Neural cell (in vitro differentiated cells): ENCODE measurements at regions not wholly inside any gene's neighbourhood (a gene's known extent, or its start where the extent isn't known, plus 50 kb on each side); places are given as distances from the start of the nearest gene placed in this dataset.

Experiments used
- H2AFZ ChIP-seq: fragments of 200-600, 300-800 bp; sonication (generic), shearing (Covaris generic); 2 replicates; pipeline ENCODE4 v1.6.0; 2014; ENCODE audit warnings: low read depth, mild to moderate bottlenecking, antibody characterized with exemption, low read length, moderate library complexity
- H3F3A ChIP-seq: fragments of 200-600 bp; shearing (Covaris generic); 2 replicates; pipeline ENCODE4 v1.6.1; 2016; ENCODE audit warnings: mild to moderate bottlenecking, moderate library complexity, mixed read lengths, antibody characterized with exemption, low read length; ENCODE audit not compliant: insufficient read depth, poor library complexity, severe bottlenecking
- H3K27ac ChIP-seq: fragments of 200-600, 300-800 bp; sonication (generic), shearing (Covaris generic); 2 replicates; pipeline ENCODE4 v1.5.1; 2014; ENCODE audit warnings: mild to moderate bottlenecking, low read length, moderate library complexity
- H3K27me3 ChIP-seq: fragments of 300-800, 200-600 bp; sonication (generic), shearing (Covaris generic); 2 replicates; pipeline ENCODE4 v1.6.0; 2014; ENCODE audit warnings: mild to moderate bottlenecking, low read depth, low read length, moderate library complexity; ENCODE audit not compliant: insufficient read depth
- H3K36me3 ChIP-seq: fragments of 300-800, 200-600 bp; sonication (generic), shearing (Covaris generic); 2 replicates; pipeline ENCODE4 v1.5.1; 2014; ENCODE audit warnings: mild to moderate bottlenecking, antibody characterized with exemption, low read length, moderate library complexity; ENCODE audit not compliant: insufficient read depth
- H3K4me2 ChIP-seq: fragments of 300-800, 200-600 bp; sonication (generic), shearing (Covaris generic); 2 replicates; pipeline ENCODE4 v1.6.0; 2014; ENCODE audit warnings: mild to moderate bottlenecking, low read length
- H3K4me3 ChIP-seq: fragments of 300-800, 200-600 bp; sonication (generic), shearing (Covaris generic); 2 replicates; pipeline ENCODE4 v1.5.1; 2014; ENCODE audit warnings: mild to moderate bottlenecking, low read length, moderate library complexity
- H3K79me2 ChIP-seq: fragments of 200-600 bp; shearing (Covaris generic); replicated peaks from 2 replicates; pipeline ENCODE4 v1.6.0; 2014; ENCODE audit warnings: mild to moderate bottlenecking, low read length, moderate library complexity; ENCODE audit not compliant: insufficient read depth
- H3K9ac ChIP-seq: fragments of 300-800, 200-600 bp; sonication (generic), shearing (Covaris generic); 2 replicates; pipeline ENCODE4 v1.6.1; 2016; ENCODE audit warnings: mild to moderate bottlenecking, low read length, mixed read lengths
- H3K9me2 ChIP-seq: fragments of 200-600 bp; shearing (Covaris generic); 2 replicates; pipeline ENCODE4 v1.6.1; 2016; ENCODE audit warnings: mild to moderate bottlenecking, low read length, mixed read lengths; ENCODE audit not compliant: insufficient read depth
- H3K9me3 ChIP-seq: fragments of 200-600, 300-800 bp; sonication (generic), shearing (Covaris generic); 2 replicates; pipeline ENCODE4 v1.6.1; 2016; ENCODE audit warnings: mild to moderate bottlenecking, mixed run types, low read length, moderate library complexity, mixed read lengths
- H4K20me1 ChIP-seq: fragments of 200-600 bp; shearing (Covaris generic); 2 replicates; pipeline ENCODE4 v1.6.1; 2016; ENCODE audit warnings: mild to moderate bottlenecking, mixed run types; ENCODE audit not compliant: insufficient read depth
- CTCF ChIP-seq: fragments of 450-650 bp; IDR thresholded peaks from 2 replicates; pipeline ENCODE4 v1.5.1; 2014; ENCODE audit warnings: antibody characterized with exemption, mild to moderate bottlenecking, moderate library complexity; ENCODE audit not compliant: poor library complexity, severe bottlenecking
- EP300 ChIP-seq: fragments of 450-650 bp; conservative IDR thresholded peaks from 2 replicates; pipeline ENCODE4 v1.6.1; 2014; ENCODE audit warnings: antibody characterized with exemption, mild to moderate bottlenecking, moderate library complexity; ENCODE audit not compliant: poor library complexity, severe bottlenecking
- EZH2 ChIP-seq: fragments of 200-600, 300-800 bp; shearing (Covaris generic), sonication (generic); IDR thresholded peaks from 2 replicates; pipeline ENCODE4 v1.6.1; 2014; ENCODE audit warnings: antibody characterized with exemption, low read length, borderline replicate concordance, mild to moderate bottlenecking; ENCODE audit not compliant: insufficient read depth, poor library complexity, severe bottlenecking
- MXI1 ChIP-seq: fragments of 450-650 bp; conservative IDR thresholded peaks from 2 replicates; pipeline ENCODE4 v1.6.1; 2014; ENCODE audit warnings: antibody characterized with exemption, mild to moderate bottlenecking; ENCODE audit not compliant: poor library complexity, severe bottlenecking
- POLR2AphosphoS5 ChIP-seq: IDR thresholded peaks from 2 replicates; pipeline ENCODE4 v1.6.1; 2012
- RAD21 ChIP-seq: fragments of 450-650 bp; conservative IDR thresholded peaks from 2 replicates; pipeline ENCODE4 v1.6.1; 2014; ENCODE audit warnings: antibody characterized with exemption, mild to moderate bottlenecking, moderate library complexity
- REST ChIP-seq: IDR thresholded peaks from 2 replicates; pipeline ENCODE4 v1.6.1; 2012; ENCODE audit warnings: borderline replicate concordance
- SMC3 ChIP-seq: fragments of 450-650 bp; conservative IDR thresholded peaks from 2 replicates; pipeline ENCODE4 v1.6.1; 2014; ENCODE audit warnings: antibody characterized with exemption, mild to moderate bottlenecking, moderate library complexity; ENCODE audit not compliant: poor library complexity
- TAF1 ChIP-seq: IDR thresholded peaks from 2 replicates; pipeline ENCODE4 v1.6.1; 2012; ENCODE audit warnings: low read depth

- Histone ChIP-seq H3K36me3 (no peaks in the 10 kb centered on the region), H3K9me3 (no peaks in the 10 kb centered on the region), H2AFZ (no peak overlapping the region), H3K9ac (no peak overlapping the region), H3K79me2 (no peaks in the 10 kb centered on the region), H3K4me2 (no peak overlapping the region), H3K4me3 (no peak overlapping the region), H3K9me2 (no peaks in the 10 kb centered on the region), H3K27me3 (no peaks in the 10 kb centered on the region), H4K20me1 (no peaks in the 10 kb centered on the region), H3K27ac (no peak overlapping the region), H3F3A (no peaks in the 10 kb centered on the region)
- no peak for TF ChIP-seq REST
Observed at GRCh38 chr5:96090215-96090614, 128.6 kb upstream of the ELL2 start.

GRCh38 chr5:96088706-96089498, 127.3 kb upstream of the ELL2 start:
- no peak overlapping the region for H3K4me2 ChIP-seq

More at GRCh38 chr5:96088706-96089498, 127.3 kb upstream of the ELL2 start:
- H3K27me3 ChIP-seq: no peaks in the 10 kb centered on the region
- H2AFZ ChIP-seq: no peak overlapping the region
- no peaks in the 10 kb centered on the region for H3K79me2 ChIP-seq
- no peaks in the 10 kb centered on the region for H3F3A ChIP-seq
- no peaks in the 10 kb centered on the region for H4K20me1 ChIP-seq
- H3K4me3 ChIP-seq: no peak overlapping the region
- no peaks in the 10 kb centered on the region for H3K9me2 ChIP-seq
- no peak overlapping the region for H3K27ac ChIP-seq
- H3K9ac ChIP-seq: no peak overlapping the region
- TF ChIP-seq TAF1 (no peak), SMC3 (no peak), CTCF (no peak), EP300 (no peak), EZH2 (no peak), MXI1 (no peak), POLR2AphosphoS5 (no peak), REST (no peak), RAD21 (no peak)
- H3K9me3 ChIP-seq: no peaks in the 10 kb centered on the region
- H3K36me3 ChIP-seq: no peaks in the 10 kb centered on the region
